GM12892 (cell line): ENCODE measurements at regions not wholly inside any gene's neighbourhood (a gene's known extent, or its start where the extent isn't known, plus 50 kb on each side); places are given as distances from the start of the nearest gene placed in this dataset.

Experiments
- POLR2A ChIP-seq: IDR thresholded peaks from 2 replicates; pipeline ENCODE4 v1.6.1; 2011; ENCODE audit warnings: low read depth, low read length, control low read depth
- POLR2AphosphoS5 ChIP-seq: IDR thresholded peaks from 2 replicates; pipeline ENCODE4 v1.6.1; 2011; ENCODE audit warnings: low read depth, low read length, control low read depth

GRCh38 chr12:13371367-13371766, 174.8 kb downstream of the EMP1 start:
- TF ChIP-seq POLR2AphosphoS5, result no peak
- no peak for TF ChIP-seq POLR2A
